ENCODE measurements at regions not wholly inside any gene's neighbourhood (a gene's known extent, or its start where the extent isn't known, plus 50 kb on each side); places are given as distances from the start of the nearest gene placed in this dataset.

DNA sequence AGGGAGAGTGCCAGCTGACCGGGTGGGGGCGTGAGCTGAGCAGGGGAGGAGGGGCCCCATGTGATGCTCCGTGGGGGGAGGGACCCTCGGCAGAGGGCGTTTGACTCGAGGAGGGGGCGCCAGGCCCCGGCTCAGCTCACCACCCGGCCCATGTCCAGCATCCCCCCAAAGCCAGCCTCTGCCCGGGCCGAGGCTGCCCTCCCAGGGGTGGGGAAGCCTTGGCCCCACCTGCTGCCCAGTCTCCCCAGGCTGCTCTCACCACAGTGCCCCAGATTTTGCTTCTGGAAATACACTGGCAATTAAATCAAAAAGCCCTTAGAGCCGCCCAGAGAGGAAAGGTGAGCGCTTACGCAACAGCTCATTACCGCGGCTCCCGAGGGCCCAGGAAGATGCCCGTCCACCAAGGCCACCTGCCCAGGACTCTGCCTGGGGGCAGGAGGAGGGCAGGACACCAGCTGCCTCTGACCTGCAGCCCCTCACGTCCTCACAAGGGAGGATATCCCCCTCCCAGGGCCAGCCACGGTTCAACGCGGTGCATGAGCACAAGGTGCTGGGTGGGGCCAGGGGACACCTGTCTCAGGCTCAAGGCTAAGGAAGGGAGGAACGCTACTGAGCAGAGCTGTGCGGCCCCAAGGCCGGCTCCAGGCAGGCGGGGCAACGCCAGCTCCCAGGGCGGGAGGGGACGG is 70.0 kb upstream of the INPP5A start:
- H3K4me1 ChIP-seq (replicated peaks in 1 of 2; ENCODE audit: control insufficient read depth in 2 of 2, insufficient read depth in 2 of 2, low read length in 2 of 2), result peaks cover 0 to 41% of the 10 kb centered on the region in 2 experiments; a peak in 2 of 5 replicates
- DNase-seq (ENCODE audit: extremely low read depth in 1 of 4, low spot score in 3 of 4) (no peak), ATAC-seq (0 out of 3 replicates have a peak, but pooled peaks have one; percentile 28), FAIRE-seq (no peak)
- no peaks in the 10 kb centered on the region for H3K79me2 ChIP-seq (ENCODE audit: control insufficient read depth, insufficient read depth, low read length)
- no peaks in the 10 kb centered on the region for H3K36me3 ChIP-seq (ENCODE audit: control insufficient read depth, insufficient read depth, low read length)
- H3K4me2 ChIP-seq (ENCODE audit: insufficient read depth, low read length), result no peak overlapping the region
- H3K27ac ChIP-seq (ENCODE audit: extremely low read depth, low read depth, low read length), result no peak overlapping the region
- no peak overlapping the region for H3K4me3 ChIP-seq
- CTCF ChIA-PET (ENCODE audit: low intra/inter-chr PET ratio), result no interaction called here
- in situ Hi-C loops (cut with MboI), result no loop called here
- BruUV-seq (replicated peaks), result no TSS peak
- whole genome bisulfite sequencing (ENCODE audit: insufficient coverage, low coverage, missing lambda C conversion rate), result 19% methylated on average over 13 of the region's 29 CpGs
- H3K9ac ChIP-seq (ENCODE audit: insufficient read depth in 1 of 2, low read depth in 2 of 2, low read length in 2 of 2), result no peak overlapping the region; a peak in 1 of 4 replicates
- no peaks in the 10 kb centered on the region for H3K9me3 ChIP-seq (replicated peaks; ENCODE audit: control insufficient read depth, insufficient read depth, low read depth, low read length)
- no peaks in the 10 kb centered on the region for H3K9me1 ChIP-seq (ENCODE audit: control insufficient read depth, insufficient read depth, low read length)
- H2AFZ ChIP-seq (ENCODE audit: low read depth, low read length), result no peak overlapping the region
- intact Hi-C loops (cut with micrococcal nuclease), result no loop called here
- H3K27me3 ChIP-seq (ENCODE audit: control insufficient read depth in 2 of 2, insufficient read depth in 2 of 2, low read length in 2 of 2), result peaks cover 0 to 25% of the 10 kb centered on the region in 2 experiments; a peak in 2 of 5 replicates
- POLR2A ChIA-PET, result no interaction called here
- TF ChIP-seq BRF1 (IDR thresholded peaks at IDR 0.05; ENCODE audit: borderline replicate concordance, extremely low read depth, insufficient read length) (no peak), PPARD (CRISPR knock-in tag; IDR thresholded peaks at IDR 0.05) (no peak), CEBPG (CRISPR knock-in tag; IDR thresholded peaks at IDR 0.05) (no peak), CEBPG (tag; conservative IDR thresholded peaks at IDR 0.05 in 1 of 2, IDR thresholded peaks at IDR 0.05 in 1 of 2) (0 out of 4 replicates have a peak, but pooled peaks have one; percentile 20 to 23), ZSCAN29 (IDR thresholded peaks at IDR 0.05) (no peak), U2AF2 (optimal IDR thresholded peaks at IDR 0.05; ENCODE audit: low read depth, low read length) (no peak), MCM5 (IDR thresholded peaks at IDR 0.05; ENCODE audit: low read depth) (no peak), RFX1 (IDR thresholded peaks at IDR 0.05) (no peak), CEBPB (tag; IDR thresholded peaks at IDR 0.05) (peak; percentile 71), POLR2A (conservative IDR thresholded peaks at IDR 0.05) (no peak), ZNF695 (CRISPR knock-in tag; IDR thresholded peaks at IDR 0.05) (no peak)
- TF ChIP-seq, protein P1, sequence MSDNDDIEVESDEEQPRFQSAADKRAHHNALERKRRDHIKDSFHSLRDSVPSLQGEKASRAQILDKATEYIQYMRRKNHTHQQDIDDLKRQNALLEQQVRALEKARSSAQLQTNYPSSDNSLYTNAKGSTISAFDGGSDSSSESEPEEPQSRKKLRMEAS (CRISPR knock-in tag; IDR thresholded peaks at IDR 0.05), result peak; percentile 49; the same call in 1 of the 2 replicates
- no peaks in the 10 kb centered on the region for H4K20me1 ChIP-seq (replicated peaks; ENCODE audit: control insufficient read depth, insufficient read depth, low read length)
